ENCODE measurements at regions not wholly inside any gene's neighbourhood (a gene's known extent, or its start where the extent isn't known, plus 50 kb on each side); places are given as distances from the start of the nearest gene placed in this dataset.

GRCh38 chr17:6305613-6306360, 129.1 kb downstream of the AIPL1 start:
- Histone ChIP-seq H4K5ac (ENCODE audit: low read depth, low read length) (no peak overlapping the region), H3K4me2 (ENCODE audit: low read depth, low read length) (no peak overlapping the region), H4K91ac (ENCODE audit: insufficient read depth, low read depth, low read length) (no peak overlapping the region), H3K4me3 (ENCODE audit: insufficient read depth, low read depth, low read length) (no peak overlapping the region), H2AK5ac (ENCODE audit: low read depth, low read length) (no peak overlapping the region), H4K20me1 (ENCODE audit: insufficient read depth, low read length) (no peaks in the 10 kb centered on the region), H3K4me1 (ENCODE audit: control insufficient read depth, insufficient read depth, low read length) (no peaks in the 10 kb centered on the region), H3K27ac (ENCODE audit: insufficient read depth, low read length) (no peak overlapping the region), H4K8ac (ENCODE audit: low read depth in 2 of 2, low read length in 2 of 2) (no peak overlapping the region), H3K23ac (ENCODE audit: low read depth, low read length) (no peak overlapping the region), H3K27me3 (ENCODE audit: control insufficient read depth, insufficient read depth, low read length) (no peaks in the 10 kb centered on the region), H2BK15ac (ENCODE audit: low read depth, low read length) (no peak overlapping the region), H2AK9ac (replicated peaks; ENCODE audit: low read depth, low read length, poor library complexity) (peak overlapping the region; percentile 8), H2AFZ (replicated peaks; ENCODE audit: low read length, poor library complexity) (no peak overlapping the region), H3K79me1 (ENCODE audit: low read depth in 1 of 2, low read length in 2 of 2) (no peaks in the 10 kb centered on the region), H3K9me3 (ENCODE audit: control insufficient read depth, insufficient read depth, low read length) (peaks cover 4% of the 10 kb centered on the region), H3K56ac (ENCODE audit: extremely low read depth, insufficient read depth, low read length) (no peak overlapping the region), H3K9ac (ENCODE audit: low read depth, low read length) (no peak overlapping the region), H3K36me3 (ENCODE audit: control insufficient read depth, insufficient read depth, low read length) (no peaks in the 10 kb centered on the region), H3K9me1 (ENCODE audit: insufficient read depth, low read length) (no peaks in the 10 kb centered on the region), H3K4ac (ENCODE audit: low read depth, low read length) (no peak overlapping the region), H2BK20ac (ENCODE audit: low read depth, low read length) (no peak overlapping the region), H3K14ac (replicated peaks; ENCODE audit: low read depth, low read length) (no peak overlapping the region), H2BK5ac (ENCODE audit: low read depth, low read length, poor library complexity, severe bottlenecking) (no peak overlapping the region), H3K18ac (ENCODE audit: low read depth, low read length) (no peak overlapping the region), H2BK120ac (ENCODE audit: low read depth, low read length) (no peak overlapping the region)
- no peak for ATAC-seq (ENCODE audit: low read depth)
- DNase-seq, result no peak
- TF ChIP-seq FOS (IDR thresholded peaks at IDR 0.05; ENCODE audit: low read depth, low read length) (no peak), ELK1 (IDR thresholded peaks at IDR 0.05; ENCODE audit: borderline replicate concordance, low read depth, low read length) (no peak), RCOR1 (IDR thresholded peaks at IDR 0.05; ENCODE audit: insufficient replicate concordance, low read length) (no peak), USF2 (IDR thresholded peaks at IDR 0.05; ENCODE audit: low read depth, low read length) (no peak), MAFK (IDR thresholded peaks at IDR 0.05; ENCODE audit: low read depth, low read length) (no peak), MXI1 (IDR thresholded peaks at IDR 0.05; ENCODE audit: borderline replicate concordance, low read depth, low read length) (no peak), BHLHE40 (IDR thresholded peaks at IDR 0.05; ENCODE audit: low read depth, low read length) (no peak), CEBPB (IDR thresholded peaks at IDR 0.05; ENCODE audit: low read depth, low read length) (no peak), CHD1 (IDR thresholded peaks at IDR 0.05; ENCODE audit: low read depth, low read length) (no peak), RAD21 (IDR thresholded peaks at IDR 0.05; ENCODE audit: low read length) (no peak), MAZ (IDR thresholded peaks at IDR 0.05; ENCODE audit: borderline replicate concordance, low read depth, low read length) (no peak), RFX5 (IDR thresholded peaks at IDR 0.05; ENCODE audit: low read depth, low read length) (no peak), SMC3 (IDR thresholded peaks at IDR 0.05; ENCODE audit: low read depth, low read length) (no peak), POLR2A (IDR thresholded peaks at IDR 0.05; ENCODE audit: low read depth, low read length) (no peak), NFE2L2 (IDR thresholded peaks at IDR 0.05; ENCODE audit: low read depth, low read length) (no peak), CTCF (conservative IDR thresholded peaks at IDR 0.05; ENCODE audit: low read depth, low read length) (no peak)
- intact Hi-C loops (cut with micrococcal nuclease), result no loop called here
- ChIA-PET CTCF (no interaction called here), POLR2A (ENCODE audit: unreplicated experiment) (no interaction called here)
- in situ Hi-C loops (cut with MboI; ENCODE audit: low sequenced_read_pairs), result loop anchor here (25.0 kb wide), 1 partner anchor 93 kb away; no protein-coding TSS in a partner anchor
- BruUV-seq (replicated peaks), result no TSS peak
- dilution Hi-C loops (cut with HindIII; ENCODE audit: low sequenced_read_pairs, unreplicated experiment), result no loop called here
- WGBS, 2 experiments (ENCODE audit: extremely low coverage in 2 of 2, insufficient read length in 1 of 2), result 36% methylated on average over 3 of the region's 11 CpGs; no CpG with 5 or more reads in 1 of the 2 experiments

Measured in IMR-90 (cell line).